Vagina (tissue), 2 donors: ENCODE measurements at regions not wholly inside any gene's neighbourhood (a gene's known extent, or its start where the extent isn't known, plus 50 kb on each side); places are given as distances from the start of the nearest gene placed in this dataset.

ENCODE experiments used
- DNase-seq, 2 donors: peaks; one replicate each; pipeline ENCODE4 v3.0.0-alpha.2; 2017; ENCODE audit errors: extremely low spot score in 2 of 2
- H3K27ac ChIP-seq: fragments of 200-600 bp; sonication (generic); one replicate; pipeline ENCODE4 v1.5.1; 2019
- H3K27me3 ChIP-seq: fragments of 200-600 bp; sonication (generic); one replicate; pipeline ENCODE4 v1.5.1; 2019
- H3K36me3 ChIP-seq, 2 donors: fragments of 200-600 bp; sonication (generic); one replicate each; pipeline ENCODE4 v1.5.1; 2017 to 2019
- H3K4me1 ChIP-seq: fragments of 200-600 bp; sonication (generic); one replicate; pipeline ENCODE4 v1.5.1; 2019
- H3K4me3 ChIP-seq, 2 donors: fragments of 200-600 bp; sonication (generic); 1 replicate in 1 of 2; 2 replicates in 1 of 2; pipeline ENCODE4 v1.5.1; 2016 to 2019
- H3K9me3 ChIP-seq: fragments of 200-600 bp; sonication (generic); one replicate; pipeline ENCODE4 v1.5.1; 2019
- POLR2A ChIP-seq, 2 donors: fragments of 450-650 bp; IDR thresholded peaks; one replicate each; pipeline ENCODE4 v1.6.1; 2017; ENCODE audit warnings: antibody characterized with exemption in 2 of 2, mild to moderate bottlenecking in 2 of 2, moderate library complexity in 2 of 2
- POLR2AphosphoS5 ChIP-seq, 2 donors: sonication (generic); formaldehyde crosslinking; IDR thresholded peaks; one replicate each; pipeline ENCODE4 v1.9.0; 2017; ENCODE audit warnings: antibody characterized with exemption in 2 of 2, mild to moderate bottlenecking in 2 of 2, low read depth in 1 of 2; ENCODE audit not compliant: insufficient read depth in 1 of 2
- intact Hi-C: fragments of 100-400 bp; cut with DNase I; formaldehyde crosslinking; loops from one replicate; pipeline ENCODE4 v1.15.1; 2023
- TF ChIP-seq, protein P1 (sequence below), 3 experiments: fragments of 450-650 bp in 2 of 3; fragments of 200-600 bp in 1 of 3; sonication (generic) in 1 of 3; IDR thresholded peaks; one replicate each; pipeline ENCODE4 v1.5.1; 2017 to 2019; ENCODE audit warnings: antibody characterized with exemption in 3 of 3, mild to moderate bottlenecking in 2 of 3, moderate library complexity in 2 of 3

- H3K4me3 ChIP-seq: no peak overlapping the region
- H3K36me3 ChIP-seq: no peaks in the 10 kb centered on the region
- peak in 1 of 2 donors; percentile 37 for DNase-seq
- intact Hi-C loops: no loop called here
- H3K4me1 ChIP-seq: no peaks in the 10 kb centered on the region
- no peaks in the 10 kb centered on the region for H3K27me3 ChIP-seq
- TF ChIP-seq, protein P1, sequence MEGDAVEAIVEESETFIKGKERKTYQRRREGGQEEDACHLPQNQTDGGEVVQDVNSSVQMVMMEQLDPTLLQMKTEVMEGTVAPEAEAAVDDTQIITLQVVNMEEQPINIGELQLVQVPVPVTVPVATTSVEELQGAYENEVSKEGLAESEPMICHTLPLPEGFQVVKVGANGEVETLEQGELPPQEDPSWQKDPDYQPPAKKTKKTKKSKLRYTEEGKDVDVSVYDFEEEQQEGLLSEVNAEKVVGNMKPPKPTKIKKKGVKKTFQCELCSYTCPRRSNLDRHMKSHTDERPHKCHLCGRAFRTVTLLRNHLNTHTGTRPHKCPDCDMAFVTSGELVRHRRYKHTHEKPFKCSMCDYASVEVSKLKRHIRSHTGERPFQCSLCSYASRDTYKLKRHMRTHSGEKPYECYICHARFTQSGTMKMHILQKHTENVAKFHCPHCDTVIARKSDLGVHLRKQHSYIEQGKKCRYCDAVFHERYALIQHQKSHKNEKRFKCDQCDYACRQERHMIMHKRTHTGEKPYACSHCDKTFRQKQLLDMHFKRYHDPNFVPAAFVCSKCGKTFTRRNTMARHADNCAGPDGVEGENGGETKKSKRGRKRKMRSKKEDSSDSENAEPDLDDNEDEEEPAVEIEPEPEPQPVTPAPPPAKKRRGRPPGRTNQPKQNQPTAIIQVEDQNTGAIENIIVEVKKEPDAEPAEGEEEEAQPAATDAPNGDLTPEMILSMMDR (IDR thresholded peaks at IDR 0.05): no peak
- no peak for TF ChIP-seq POLR2A (IDR thresholded peaks at IDR 0.05)
- TF ChIP-seq POLR2AphosphoS5 (IDR thresholded peaks at IDR 0.05; ENCODE audit: insufficient read depth in 1 of 2, low read depth in 1 of 2): no peak
- no peaks in the 10 kb centered on the region for H3K9me3 ChIP-seq
- H3K27ac ChIP-seq: no peak overlapping the region
Measured at GRCh38 chr21:35674895-35675470, 385.3 kb downstream of the SETD4 start.

GRCh38 chr21:35674091-35674671 lies 386.1 kb downstream of the SETD4 start:
- no peaks in the 10 kb centered on the region for H3K27me3 ChIP-seq
- TF ChIP-seq POLR2A (IDR thresholded peaks at IDR 0.05) (no peak), POLR2AphosphoS5 (IDR thresholded peaks at IDR 0.05; ENCODE audit: insufficient read depth in 1 of 2, low read depth in 1 of 2) (no peak)
- TF ChIP-seq, protein P1 (IDR thresholded peaks at IDR 0.05): no peak
- H3K27ac ChIP-seq: no peak overlapping the region
- intact Hi-C loops: no loop called here
- no peaks in the 10 kb centered on the region for H3K4me1 ChIP-seq
- H3K4me3 ChIP-seq: no peak overlapping the region
- H3K36me3 ChIP-seq: no peaks in the 10 kb centered on the region
- DNase-seq: no peak
- H3K9me3 ChIP-seq: no peaks in the 10 kb centered on the region

- H3K36me3 ChIP-seq: no peaks in the 10 kb centered on the region
- TF ChIP-seq POLR2A (IDR thresholded peaks at IDR 0.05) (no peak), POLR2AphosphoS5 (IDR thresholded peaks at IDR 0.05; ENCODE audit: insufficient read depth in 1 of 2, low read depth in 1 of 2) (no peak)
- TF ChIP-seq, protein P1 (IDR thresholded peaks at IDR 0.05): no peak
- DNase-seq: peak in 1 of 2 donors; percentile 60
- H3K27ac ChIP-seq: no peak overlapping the region
- no peaks in the 10 kb centered on the region for H3K9me3 ChIP-seq
- H3K4me3 ChIP-seq: no peak overlapping the region
- no peaks in the 10 kb centered on the region for H3K27me3 ChIP-seq
- intact Hi-C loops: no loop called here
- H3K4me1 ChIP-seq: no peaks in the 10 kb centered on the region
Measured at GRCh38 chr21:35672313-35672712, 388.0 kb downstream of the SETD4 start.

- intact Hi-C loops: no loop called here
- Histone ChIP-seq H3K4me1 (no peaks in the 10 kb centered on the region), H3K9me3 (no peaks in the 10 kb centered on the region), H3K27ac (no peak overlapping the region), H3K4me3 (no peak overlapping the region), H3K27me3 (no peaks in the 10 kb centered on the region), H3K36me3 (no peaks in the 10 kb centered on the region)
- DNase-seq: no peak
- TF ChIP-seq POLR2AphosphoS5 (IDR thresholded peaks at IDR 0.05; ENCODE audit: insufficient read depth in 1 of 2, low read depth in 1 of 2) (no peak), POLR2A (IDR thresholded peaks at IDR 0.05) (no peak)
Measured at GRCh38 chr21:35664683-35665082, 395.6 kb downstream of the SETD4 start.

- intact Hi-C loops: no loop called here
- Histone ChIP-seq H3K27ac (no peak overlapping the region), H3K4me3 (no peak overlapping the region), H3K4me1 (no peaks in the 10 kb centered on the region), H3K27me3 (no peaks in the 10 kb centered on the region), H3K36me3 (no peaks in the 10 kb centered on the region), H3K9me3 (no peaks in the 10 kb centered on the region)
- TF ChIP-seq, protein P1 (IDR thresholded peaks at IDR 0.05): no peak
- TF ChIP-seq POLR2AphosphoS5 (IDR thresholded peaks at IDR 0.05; ENCODE audit: insufficient read depth in 1 of 2, low read depth in 1 of 2): no peak
- no peak for TF ChIP-seq POLR2A (IDR thresholded peaks at IDR 0.05)
- DNase-seq: no peak
Measured at GRCh38 chr21:35663856-35664606, 396.3 kb downstream of the SETD4 start.
